GM12878 (cell line): ENCODE measurements at regions not wholly inside any gene's neighbourhood (a gene's known extent, or its start where the extent isn't known, plus 50 kb on each side); places are given as distances from the start of the nearest gene placed in this dataset.

Experiments
- ATAC-seq: fragments of 200-7000 bp; cut with Tn5 transposase; 3 replicates; pipeline ENCODE4 v1.9.1; 2020; ENCODE audit warnings: mild to moderate bottlenecking, moderate library complexity
- BruUV-seq: library from RNA; stranded (reverse); fragments of 400-500 nt; replicated peaks from 2 replicates; lab custom pipeline; 2021; lab: Mats Ljungman, UMichigan
- CTCF ChIA-PET: fragments of 300-600 bp; sonication (Branson Sonifier 250); formaldehyde crosslinking; extraction: SDS; loops from one replicate; lab custom pipeline; 2021; ENCODE audit warnings: inconsistent platforms; lab: Yijun Ruan, JAX
- POLR2A ChIA-PET: fragments of 350-600 bp; formaldehyde crosslinking; extraction: SDS; loops from one replicate; lab custom pipeline; 2021; ENCODE audit warnings: inconsistent platforms; lab: Charles Lee
- RAD21 ChIA-PET: fragments of 300-600 bp; sonication (Branson Sonifier 250); formaldehyde crosslinking; loops from one replicate; lab custom pipeline; 2023; ENCODE audit warnings: antibody characterized with exemption; ENCODE audit not compliant: unreplicated experiment; lab: Charles Lee
- SMC1A ChIA-PET: fragments of 300-600 bp; sonication (Branson Sonifier 250); formaldehyde crosslinking; loops from one replicate; lab custom pipeline; 2023; ENCODE audit not compliant: unreplicated experiment, uncharacterized antibody; lab: Charles Lee
- DNase-seq: peaks from one replicate; pipeline ENCODE4 v3.0.0-alpha.2; 2011; ENCODE audit warnings: low read depth, low spot score
- FAIRE-seq: peaks from 3 replicates; lab custom pipeline; 2011; peaks lifted over from hg19 to GRCh38; lab: Jason Lieb, UNC
- H2AFZ ChIP-seq: 2 replicates; pipeline ENCODE4 v1.6.0; 2011; ENCODE audit warnings: low read depth, low read length, control low read depth; ENCODE audit not compliant: control insufficient read depth
- H3K27ac ChIP-seq: 2 replicates; pipeline ENCODE4 v1.5.1; 2011; ENCODE audit warnings: control low read depth; ENCODE audit not compliant: control insufficient read depth, insufficient read depth
- H3K27me3 ChIP-seq, 2 experiments: replicated peaks in 1 of 2; 2 replicates each; pipeline versions ENCODE4 v1.6.0 to v1.6.1; 2011; ENCODE audit warnings: low read length in 1 of 2; ENCODE audit not compliant: control insufficient read depth in 2 of 2, insufficient read depth in 2 of 2
- H3K36me3 ChIP-seq, 2 experiments: 2 replicates each; pipeline ENCODE4 v1.5.1; 2011; ENCODE audit warnings: low read length in 1 of 2; ENCODE audit not compliant: control insufficient read depth in 2 of 2, insufficient read depth in 2 of 2
- H3K4me1 ChIP-seq: 2 replicates; pipeline ENCODE4 v1.6.1; 2011; ENCODE audit warnings: mild to moderate bottlenecking, low read length, moderate library complexity, mixed read lengths; ENCODE audit not compliant: control insufficient read depth, insufficient read depth
- H3K4me2 ChIP-seq: 2 replicates; pipeline ENCODE4 v1.6.0; 2011; ENCODE audit warnings: control low read depth; ENCODE audit not compliant: control insufficient read depth, insufficient read depth
- H3K4me3 ChIP-seq: fragments of 200-600 bp; sonication (generic); 2 replicates; pipeline ENCODE4 v1.5.1; 2016
- H3K79me2 ChIP-seq: 2 replicates; pipeline ENCODE4 v1.6.0; 2011; ENCODE audit warnings: low read length; ENCODE audit not compliant: control insufficient read depth, insufficient read depth
- H3K9ac ChIP-seq: 2 replicates; pipeline ENCODE4 v1.8.0; 2011; ENCODE audit warnings: low read length, control low read depth, mixed read lengths; ENCODE audit not compliant: control insufficient read depth, insufficient read depth
- H3K9me3 ChIP-seq: replicated peaks from 3 replicates; pipeline ENCODE4 v1.5.1; 2011; ENCODE audit warnings: mild to moderate bottlenecking, low read length; ENCODE audit not compliant: control insufficient read depth, insufficient read depth
- H4K20me1 ChIP-seq: 2 replicates; pipeline ENCODE4 v1.6.0; 2011; ENCODE audit not compliant: control insufficient read depth, insufficient read depth
- ATF3 ChIP-seq: IDR thresholded peaks from 2 replicates; pipeline ENCODE4 v1.6.1; 2011; ENCODE audit warnings: low read depth, mild to moderate bottlenecking, low read length, moderate library complexity, borderline replicate concordance; ENCODE audit errors: extremely low read depth
- BCL11A ChIP-seq: IDR thresholded peaks from 2 replicates; pipeline ENCODE4 v1.6.1; 2011; ENCODE audit warnings: low read depth, low read length
- BCLAF1 ChIP-seq: fragments of 450-650 bp; IDR thresholded peaks from 2 replicates; pipeline ENCODE4 v1.6.1; 2017; ENCODE audit warnings: antibody characterized with exemption, mild to moderate bottlenecking, moderate library complexity
- CREB1 ChIP-seq: IDR thresholded peaks from 2 replicates; pipeline ENCODE4 v1.6.1; 2012; ENCODE audit warnings: low read depth, mild to moderate bottlenecking, inconsistent platforms
- CUX1 ChIP-seq: IDR thresholded peaks from 2 replicates; pipeline ENCODE4 v1.6.1; 2012; ENCODE audit warnings: improper control_type of control experiment, low read depth, low read length; ENCODE audit not compliant: insufficient replicate concordance
- EED ChIP-seq: sonication (generic); IDR thresholded peaks from 2 replicates; pipeline ENCODE4 v1.6.1; 2016; ENCODE audit warnings: antibody characterized with exemption, low read depth
- GABPA ChIP-seq: IDR thresholded peaks from 2 replicates; pipeline ENCODE4 v1.6.1; 2014; ENCODE audit warnings: antibody characterized with exemption, low read depth, mild to moderate bottlenecking, inconsistent platforms
- PAX8 ChIP-seq: fragments of 450-650 bp; IDR thresholded peaks from 2 replicates; pipeline ENCODE4 v1.6.1; 2017; ENCODE audit warnings: mild to moderate bottlenecking, moderate library complexity
- PML ChIP-seq: IDR thresholded peaks from 2 replicates; pipeline ENCODE4 v1.6.1; 2012; ENCODE audit warnings: low read length, inconsistent platforms
- RB1 ChIP-seq: fragments of 450-650 bp; formaldehyde crosslinking; IDR thresholded peaks from 2 replicates; pipeline ENCODE4 v1.6.1; 2017; ENCODE audit warnings: mild to moderate bottlenecking, borderline replicate concordance
- SMAD1 ChIP-seq: fragments of 450-650 bp; IDR thresholded peaks from 2 replicates; pipeline ENCODE4 v1.6.1; 2018; ENCODE audit warnings: mild to moderate bottlenecking, low read depth; ENCODE audit not compliant: partially characterized antibody
- SMC3 ChIP-seq: IDR thresholded peaks from 2 replicates; pipeline ENCODE4 v1.6.1; 2011; ENCODE audit warnings: low read length, improper control_type of control experiment, borderline replicate concordance
- TARDBP ChIP-seq: IDR thresholded peaks from 2 replicates; pipeline ENCODE4 v1.6.1; 2016; ENCODE audit warnings: borderline replicate concordance
- WRNIP1 ChIP-seq: IDR thresholded peaks from 2 replicates; pipeline ENCODE4 v1.6.1; 2011; ENCODE audit warnings: low read depth, low read length, improper control_type of control experiment, borderline replicate concordance
- YY1 ChIP-seq: IDR thresholded peaks from 2 replicates; pipeline ENCODE4 v1.6.1; 2011; ENCODE audit warnings: low read depth, mild to moderate bottlenecking, low read length
- ZNF217 ChIP-seq: fragments of 450-650 bp; IDR thresholded peaks from 2 replicates; pipeline ENCODE4 v1.6.1; 2017; ENCODE audit warnings: antibody characterized with exemption, mild to moderate bottlenecking
- ZNF622 ChIP-seq: fragments of 450-650 bp; IDR thresholded peaks from 2 replicates; pipeline ENCODE4 v1.6.1; 2017; ENCODE audit warnings: mild to moderate bottlenecking, inconsistent platforms
- WGBS: methylation state at CpG from one replicate; pipeline ENCODE4 v1.1.6; 2016; ENCODE audit warnings: low lambda C conversion rate; ENCODE audit not compliant: insufficient replicate concordance, insufficient coverage; ENCODE audit errors: missing lambda C conversion rate; 5-methylcytosine and 5-hydroxymethylcytosine counted together
- in situ Hi-C: fragments of 300-500 bp; cut with MboI; formaldehyde crosslinking; loops from 9 replicates; pipeline ENCODE4 v1.14.3; 2018; ENCODE audit warnings: mixed read lengths
- intact Hi-C: fragments of 100-400 bp; cut with micrococcal nuclease; formaldehyde crosslinking; loops from one replicate; pipeline ENCODE4 v1.14.2; 2022; ENCODE audit not compliant: unreplicated experiment

- CTCF ChIA-PET: interaction anchor here (0.6 to 8.9 kb wide), 20 partner anchors 8 to 742 kb away, joined by 3 to 99 read pairs (median 6); no protein-coding TSS in a partner anchor
- no peaks in the 10 kb centered on the region for H3K36me3 ChIP-seq
- H3K4me1 ChIP-seq: peaks cover 23% of the 10 kb centered on the region
- no peak overlapping the region for H3K27ac ChIP-seq
- H3K9me3 ChIP-seq: no peaks in the 10 kb centered on the region
- no peak overlapping the region for H3K4me3 ChIP-seq
- intact Hi-C loops: loop anchor here (5.0 kb wide), 1 partner anchor 740 kb away; no protein-coding TSS in a partner anchor
- DNase-seq (no peak), ATAC-seq (no peak), FAIRE-seq (no peak)
- SMC1A ChIA-PET: interaction anchor here (0.6 to 9.0 kb wide), 10 partner anchors 86 to 530 kb away, joined by 3 to 249 read pairs (median 5); no protein-coding TSS in a partner anchor
- 100% methylated on average over 2 of the region's 2 CpGs for WGBS
- no peak overlapping the region for H3K9ac ChIP-seq
- in situ Hi-C loops: loop anchor here (5.0 kb wide), 1 partner anchor 150 kb away; no protein-coding TSS in a partner anchor
- TF ChIP-seq PML (no peak), ZNF217 (no peak), ZNF622 (no peak), GABPA (no peak), TARDBP (no peak), CREB1 (no peak), EED (no peak), ATF3 (no peak), SMC3 (no peak), PAX8 (no peak), RB1 (no peak), YY1 (no peak), WRNIP1 (no peak), SMAD1 (no peak), BCL11A (no peak), BCLAF1 (no peak), CUX1 (no peak)
- no peaks in the 10 kb centered on the region for H3K27me3 ChIP-seq
- BruUV-seq: no TSS peak
- H4K20me1 ChIP-seq: no peaks in the 10 kb centered on the region
- no peak overlapping the region for H3K4me2 ChIP-seq
- RAD21 ChIA-PET: interaction anchor here (1.1 to 11.6 kb wide), 5 partner anchors 81 to 742 kb away, joined by 3 to 222 read pairs (median 7); no protein-coding TSS in a partner anchor
- H3K79me2 ChIP-seq: no peaks in the 10 kb centered on the region
- H2AFZ ChIP-seq: no peak overlapping the region
- POLR2A ChIA-PET: interaction anchor here (2.1 kb wide), 1 partner anchor 151 kb away, joined by 6 read pairs; no protein-coding TSS in a partner anchor
These were observed 572.9 kb upstream of the CADM1 start for GRCh38 chr11:116077092-116077491.
